GM08714 (cell line): ENCODE measurements at regions not wholly inside any gene's neighbourhood (a gene's known extent, or its start where the extent isn't known, plus 50 kb on each side); places are given as distances from the start of the nearest gene placed in this dataset.

Source experiments
- H3K4me3 ChIP-seq: fragments of 200-500 bp; sonication (Bioruptor generic); 2 replicates; pipeline ENCODE4 v1.5.1; 2014; ENCODE audit warnings: mild to moderate bottlenecking, low read length, inconsistent platforms
- ZNF274 ChIP-seq: IDR thresholded peaks from 2 replicates; pipeline ENCODE4 v1.6.1; 2012; ENCODE audit warnings: mild to moderate bottlenecking, low read depth, low read length

- no peak for TF ChIP-seq ZNF274
- no peak overlapping the region for H3K4me3 ChIP-seq
Observed at GRCh38 chr14:83197271-83197670, 1663.6 kb upstream of the SEL1L start.

GRCh38 chr14:83207550-83207949, 1673.9 kb upstream of the SEL1L start:
- TF ChIP-seq ZNF274 = no peak
- no peak overlapping the region for H3K4me3 ChIP-seq

- no peak for TF ChIP-seq ZNF274
- no peak overlapping the region for H3K4me3 ChIP-seq
Observed at GRCh38 chr14:83208341-83208740, 1674.7 kb upstream of the SEL1L start.

GRCh38 chr14:83217492-83217891, 1683.8 kb upstream of the SEL1L start:
- TF ChIP-seq ZNF274 = no peak
- no peak overlapping the region for H3K4me3 ChIP-seq

- no peak overlapping the region for H3K4me3 ChIP-seq
- TF ChIP-seq ZNF274 = no peak
Observed at GRCh38 chr14:83247924-83248639, 1714.4 kb upstream of the SEL1L start.

- TF ChIP-seq ZNF274 = no peak
- H3K4me3 ChIP-seq = no peak overlapping the region
Observed at GRCh38 chr14:83251402-83251801, 1717.7 kb upstream of the SEL1L start.

- no peak for TF ChIP-seq ZNF274
- no peak overlapping the region for H3K4me3 ChIP-seq
Observed at GRCh38 chr14:83253870-83254269, 1720.2 kb upstream of the SEL1L start.

- no peak overlapping the region for H3K4me3 ChIP-seq
- TF ChIP-seq ZNF274 = no peak
Observed at GRCh38 chr14:83255015-83255726, 1721.5 kb upstream of the SEL1L start.

- no peak for TF ChIP-seq ZNF274
- no peak overlapping the region for H3K4me3 ChIP-seq
Observed at GRCh38 chr14:83255727-83256090, 1722.1 kb upstream of the SEL1L start.

GRCh38 chr14:83257466-83258439, 1724.1 kb upstream of the SEL1L start:
- no peak for TF ChIP-seq ZNF274
- H3K4me3 ChIP-seq = no peak overlapping the region

- no peak overlapping the region for H3K4me3 ChIP-seq
- no peak for TF ChIP-seq ZNF274
Observed at GRCh38 chr14:83260751-83261150, 1727.1 kb upstream of the SEL1L start.

GRCh38 chr14:83269583-83269982, 1735.9 kb upstream of the SEL1L start:
- TF ChIP-seq ZNF274 = no peak
- no peak overlapping the region for H3K4me3 ChIP-seq

- no peak for TF ChIP-seq ZNF274
- no peak overlapping the region for H3K4me3 ChIP-seq
Observed at GRCh38 chr14:83271663-83272062, 1738.0 kb upstream of the SEL1L start.

GRCh38 chr14:83280719-83281118, 1747.1 kb upstream of the SEL1L start:
- TF ChIP-seq ZNF274 = no peak
- no peak overlapping the region for H3K4me3 ChIP-seq
